ENCODE measurements at regions not wholly inside any gene's neighbourhood (a gene's known extent, or its start where the extent isn't known, plus 50 kb on each side); places are given as distances from the start of the nearest gene placed in this dataset.

GRCh38 chr2:51105811-51106210 is 73.9 kb upstream of the NRXN1 start:
- Histone ChIP-seq H3K4me3 (ENCODE audit: low read depth, low read length) (no peak overlapping the region), H3K9me3 (ENCODE audit: control insufficient read depth, insufficient read depth, low read depth, low read length) (no peaks in the 10 kb centered on the region), H3K27ac (ENCODE audit: extremely low read depth, low read depth, low read length) (no peak overlapping the region), H3K36me3 (ENCODE audit: control insufficient read depth in 2 of 2, insufficient read depth in 1 of 2, low read length in 2 of 2) (no peaks in the 10 kb centered on the region), H3K4me1 (ENCODE audit: control insufficient read depth, insufficient read depth, low read length) (no peaks in the 10 kb centered on the region)
- TF ChIP-seq MEIS1 (CRISPR knock-in tag; IDR thresholded peaks at IDR 0.05; ENCODE audit: borderline replicate concordance) = no peak
- TF ChIP-seq ZNF292 (tag by site-specific recombination; IDR thresholded peaks at IDR 0.05; ENCODE audit: borderline replicate concordance, low read depth) = no peak
- no peak for TF ChIP-seq ZNF518A (tag by site-specific recombination; conservative IDR thresholded peaks at IDR 0.05; ENCODE audit: low read depth)
- no peak for TF ChIP-seq ZNF501 (tag by site-specific recombination; IDR thresholded peaks at IDR 0.05)
- no peak for TF ChIP-seq ZNF121 (tag by site-specific recombination; IDR thresholded peaks at IDR 0.05)
- TF ChIP-seq ZNF529 (tag by site-specific recombination; IDR thresholded peaks at IDR 0.05; ENCODE audit: insufficient replicate concordance) = no peak
- TF ChIP-seq TSHZ1 (tag by site-specific recombination; IDR thresholded peaks at IDR 0.05; ENCODE audit: borderline replicate concordance) = no peak
- no peak for TF ChIP-seq MYNN (tag by site-specific recombination; IDR thresholded peaks at IDR 0.05; ENCODE audit: borderline replicate concordance)
- TF ChIP-seq GLI2 (tag by site-specific recombination; IDR thresholded peaks at IDR 0.05; ENCODE audit: borderline replicate concordance, low read depth) = no peak
- no peak for TF ChIP-seq ZBTB7A (tag by site-specific recombination; IDR thresholded peaks at IDR 0.05; ENCODE audit: low read depth)
- TF ChIP-seq HOXC10 (CRISPR knock-in tag; IDR thresholded peaks at IDR 0.05) = no peak
- ChIA-PET POLR2A (no interaction called here), CTCF (no interaction called here)

GRCh38 chr2:51103205-51103604 is 71.3 kb upstream of the NRXN1 start:
- CTCF ChIA-PET = no interaction called here
- Histone ChIP-seq H3K4me1 (ENCODE audit: control insufficient read depth, insufficient read depth, low read length) (no peaks in the 10 kb centered on the region), H3K9me3 (ENCODE audit: control insufficient read depth, insufficient read depth, low read depth, low read length) (no peaks in the 10 kb centered on the region), H3K27ac (ENCODE audit: extremely low read depth, low read depth, low read length) (no peak overlapping the region), H3K36me3 (ENCODE audit: control insufficient read depth in 2 of 2, insufficient read depth in 1 of 2, low read length in 2 of 2) (no peaks in the 10 kb centered on the region), H3K4me3 (ENCODE audit: low read depth, low read length) (no peak overlapping the region)
- POLR2A ChIA-PET = no interaction called here
- no peak for TF ChIP-seq ZBTB44 (tag by site-specific recombination; IDR thresholded peaks at IDR 0.05)
- no peak for TF ChIP-seq REST (tag by site-specific recombination; IDR thresholded peaks at IDR 0.05)
- TF ChIP-seq BCL6B (tag by site-specific recombination; IDR thresholded peaks at IDR 0.05) = no peak
- TF ChIP-seq ZXDB (tag by site-specific recombination; IDR thresholded peaks at IDR 0.05) = no peak
- TF ChIP-seq KLF10 (tag by site-specific recombination; IDR thresholded peaks at IDR 0.05) = no peak
- no peak for TF ChIP-seq ZNF510 (tag by site-specific recombination; IDR thresholded peaks at IDR 0.05; ENCODE audit: insufficient replicate concordance)
- TF ChIP-seq ZNF555 (tag by site-specific recombination; conservative IDR thresholded peaks at IDR 0.05) = no peak
- TF ChIP-seq ZNF629 (tag by site-specific recombination; IDR thresholded peaks at IDR 0.05) = no peak
- TF ChIP-seq SP3 (tag by site-specific recombination; IDR thresholded peaks at IDR 0.05) = no peak
